ENCODE measurements at regions not wholly inside any gene's neighbourhood (a gene's known extent, or its start where the extent isn't known, plus 50 kb on each side); places are given as distances from the start of the nearest gene placed in this dataset.
"Not testable (repeated sequence)": the region's sequence is repeated elsewhere in the genome, so short reads cannot be mapped to it uniquely, and the experiment has no call there.

DNA sequence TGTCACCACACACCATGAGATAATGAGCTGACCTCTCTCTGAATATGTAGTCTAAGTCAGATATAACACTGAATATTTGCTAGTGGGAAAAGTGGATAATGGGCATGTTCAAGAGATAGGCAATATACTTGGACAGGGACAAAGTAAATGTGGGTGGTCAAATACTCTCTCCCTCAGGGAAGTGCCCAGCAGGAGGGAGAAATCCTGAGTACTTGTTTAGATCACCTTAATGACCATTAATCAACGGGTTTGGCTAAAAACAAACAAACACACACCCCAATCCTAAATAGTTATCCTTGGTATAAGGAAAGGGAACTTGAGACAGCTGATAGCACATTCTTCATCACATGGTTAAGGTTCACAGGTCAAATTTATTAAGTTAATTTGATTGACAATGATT, 933.5 kb downstream of the C4orf33 start:
- ChIA-PET POLR2A (no interaction called here), CTCF (no interaction called here)
- Histone ChIP-seq H3K4me1 (ENCODE audit: control insufficient read depth in 2 of 2, insufficient read depth in 2 of 2, low read length in 2 of 2) (peaks cover 0 to 4% of the 10 kb centered on the region in 2 donors), H3K4me3 (ENCODE audit: control extremely low read depth in 1 of 5, extremely low read depth in 1 of 5, insufficient read depth in 1 of 5, low read depth in 2 of 5, low read length in 4 of 5) (no peak overlapping the region), H2AFZ (ENCODE audit: insufficient read depth, low read depth, low read length, poor library complexity, severe bottlenecking) (no peak overlapping the region), H4K20me1 (ENCODE audit: control insufficient read depth, insufficient read depth, low read length, poor library complexity, severe bottlenecking) (no peaks in the 10 kb centered on the region), H3K9me3 (ENCODE audit: control extremely low read depth in 1 of 3, control insufficient read depth in 2 of 3, insufficient read depth in 1 of 3, low read length in 2 of 3) (no peaks in the 10 kb centered on the region), H3K4me2 (replicated peaks; ENCODE audit: low read depth, low read length, poor library complexity, severe bottlenecking) (no peak overlapping the region), H3K79me2 (ENCODE audit: control insufficient read depth, insufficient read depth, low read length) (no peaks in the 10 kb centered on the region), H3K9ac (ENCODE audit: low read length) (no peak overlapping the region), H3K36me3 (replicated peaks in 1 of 2; ENCODE audit: control extremely low read depth in 1 of 2, control insufficient read depth in 1 of 2, extremely low read depth in 1 of 2, insufficient read depth in 2 of 2, low read length in 1 of 2) (no peaks in the 10 kb centered on the region), H3K27ac (ENCODE audit: low read length in 2 of 2) (no peak overlapping the region), H3K27me3 (replicated peaks in 1 of 4; ENCODE audit: control extremely low read depth in 1 of 4, control insufficient read depth in 3 of 4, insufficient read depth in 4 of 4, low read length in 3 of 4) (no peaks in the 10 kb centered on the region)
- intact Hi-C loops (cut with micrococcal nuclease) = no loop called here
- peaks cover 1% of the 10 kb centered on the region for H3K9me3 Mint-ChIP-seq (ENCODE audit: insufficient read depth)
- ATAC-seq (ENCODE audit: low read depth) (no peak), DNase-seq (no peak)
- no peak for TF ChIP-seq EZH2 (IDR thresholded peaks at IDR 0.05; ENCODE audit: borderline replicate concordance, insufficient read depth, low read depth, low read length, poor library complexity, severe bottlenecking)
- TF ChIP-seq, protein P1, sequence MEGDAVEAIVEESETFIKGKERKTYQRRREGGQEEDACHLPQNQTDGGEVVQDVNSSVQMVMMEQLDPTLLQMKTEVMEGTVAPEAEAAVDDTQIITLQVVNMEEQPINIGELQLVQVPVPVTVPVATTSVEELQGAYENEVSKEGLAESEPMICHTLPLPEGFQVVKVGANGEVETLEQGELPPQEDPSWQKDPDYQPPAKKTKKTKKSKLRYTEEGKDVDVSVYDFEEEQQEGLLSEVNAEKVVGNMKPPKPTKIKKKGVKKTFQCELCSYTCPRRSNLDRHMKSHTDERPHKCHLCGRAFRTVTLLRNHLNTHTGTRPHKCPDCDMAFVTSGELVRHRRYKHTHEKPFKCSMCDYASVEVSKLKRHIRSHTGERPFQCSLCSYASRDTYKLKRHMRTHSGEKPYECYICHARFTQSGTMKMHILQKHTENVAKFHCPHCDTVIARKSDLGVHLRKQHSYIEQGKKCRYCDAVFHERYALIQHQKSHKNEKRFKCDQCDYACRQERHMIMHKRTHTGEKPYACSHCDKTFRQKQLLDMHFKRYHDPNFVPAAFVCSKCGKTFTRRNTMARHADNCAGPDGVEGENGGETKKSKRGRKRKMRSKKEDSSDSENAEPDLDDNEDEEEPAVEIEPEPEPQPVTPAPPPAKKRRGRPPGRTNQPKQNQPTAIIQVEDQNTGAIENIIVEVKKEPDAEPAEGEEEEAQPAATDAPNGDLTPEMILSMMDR (IDR thresholded peaks at IDR 0.05) = no peak
- no peak overlapping the region for H3K4me3 Mint-ChIP-seq
- H3K27ac Mint-ChIP-seq = no peak overlapping the region
- no CpG with 5 or more reads among the region's 1 CpG for WGBS (ENCODE audit: insufficient coverage)
- no peaks in the 10 kb centered on the region for H3K27me3 Mint-ChIP-seq
- H3K4me1 Mint-ChIP-seq = peaks cover 3% of the 10 kb centered on the region

DNA sequence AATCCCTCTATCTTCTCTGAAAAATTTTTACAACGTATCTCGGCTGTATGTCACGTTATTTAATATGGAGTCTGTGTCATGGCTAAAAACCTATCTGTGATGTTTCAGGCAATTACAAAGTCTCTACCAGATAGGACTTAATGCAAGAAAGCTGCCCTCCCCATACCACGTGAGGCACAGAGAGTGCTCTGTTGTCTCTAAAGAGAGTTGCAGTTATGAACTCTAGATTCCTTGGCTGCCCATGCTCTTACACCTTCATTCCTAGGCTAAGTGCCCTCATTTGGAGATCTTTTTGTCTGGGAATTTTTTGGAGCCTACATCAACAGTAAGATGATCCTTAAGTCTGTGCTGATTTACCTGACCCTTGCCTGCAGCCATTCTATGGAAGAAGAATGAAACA, 935.9 kb downstream of the C4orf33 start:
- TF ChIP-seq, protein P1 (IDR thresholded peaks at IDR 0.05) = no peak
- no peak for TF ChIP-seq EZH2 (IDR thresholded peaks at IDR 0.05; ENCODE audit: borderline replicate concordance, insufficient read depth, low read depth, low read length, poor library complexity, severe bottlenecking)
- H3K4me3 ChIP-seq (ENCODE audit: control extremely low read depth in 1 of 5, extremely low read depth in 1 of 5, insufficient read depth in 1 of 5, low read depth in 2 of 5, low read length in 4 of 5) = no peak overlapping the region
- intact Hi-C loops (cut with micrococcal nuclease) = no loop called here
- H3K9me3 ChIP-seq (ENCODE audit: control extremely low read depth in 1 of 3, control insufficient read depth in 2 of 3, insufficient read depth in 1 of 3, low read length in 2 of 3) = no peaks in the 10 kb centered on the region
- no peaks in the 10 kb centered on the region for H3K79me2 ChIP-seq (ENCODE audit: control insufficient read depth, insufficient read depth, low read length)
- Mint-ChIP-seq H3K27me3 (no peaks in the 10 kb centered on the region), H3K4me1 (peaks cover 3% of the 10 kb centered on the region), H3K9me3 (ENCODE audit: insufficient read depth) (no peaks in the 10 kb centered on the region), H3K27ac (no peak overlapping the region), H3K4me3 (no peak overlapping the region)
- peaks cover 0 to 4% of the 10 kb centered on the region in 2 donors for H3K4me1 ChIP-seq (ENCODE audit: control insufficient read depth in 2 of 2, insufficient read depth in 2 of 2, low read length in 2 of 2)
- H3K36me3 ChIP-seq (replicated peaks in 1 of 2; ENCODE audit: control extremely low read depth in 1 of 2, control insufficient read depth in 1 of 2, extremely low read depth in 1 of 2, insufficient read depth in 2 of 2, low read length in 1 of 2) = no peaks in the 10 kb centered on the region
- no peaks in the 10 kb centered on the region for H4K20me1 ChIP-seq (ENCODE audit: control insufficient read depth, insufficient read depth, low read length, poor library complexity, severe bottlenecking)
- no peak overlapping the region for H3K9ac ChIP-seq (ENCODE audit: low read length)
- no peaks in the 10 kb centered on the region for H3K27me3 ChIP-seq (replicated peaks in 1 of 4; ENCODE audit: control extremely low read depth in 1 of 4, control insufficient read depth in 3 of 4, insufficient read depth in 4 of 4, low read length in 3 of 4)
- H3K27ac ChIP-seq (ENCODE audit: low read length in 2 of 2) = no peak overlapping the region
- no CpG with 5 or more reads among the region's 4 CpGs for WGBS (ENCODE audit: insufficient coverage)
- H3K4me2 ChIP-seq (replicated peaks; ENCODE audit: low read depth, low read length, poor library complexity, severe bottlenecking) = no peak overlapping the region
- DNase-seq = no peak
- ChIA-PET POLR2A (no interaction called here), CTCF (no interaction called here)
- ATAC-seq (ENCODE audit: low read depth) = no peak
- no peak overlapping the region for H2AFZ ChIP-seq (ENCODE audit: insufficient read depth, low read depth, low read length, poor library complexity, severe bottlenecking)

DNA sequence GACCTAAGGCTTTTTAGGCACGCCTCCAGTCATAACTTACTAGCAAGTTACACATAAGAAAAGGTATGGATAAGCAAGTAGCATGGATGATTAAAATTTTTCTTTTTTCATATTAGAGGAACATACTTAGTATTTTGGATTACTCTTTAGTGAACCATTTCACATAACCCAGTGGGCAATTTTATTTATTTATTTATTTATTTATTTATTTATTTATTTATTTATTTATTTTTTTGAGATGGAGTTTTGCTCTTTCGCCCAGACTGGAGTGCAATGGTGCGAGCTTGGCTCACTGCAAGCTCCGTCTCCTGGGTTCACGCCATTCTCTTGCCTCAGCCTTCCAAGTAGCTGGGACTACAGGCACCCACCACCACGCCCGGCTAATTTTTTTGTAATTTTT, 937.7 kb downstream of the C4orf33 start:
- CTCF ChIA-PET; H3K4me1 ChIP-seq (ENCODE audit: control insufficient read depth in 2 of 2, insufficient read depth in 2 of 2, low read length in 2 of 2); POLR2A ChIA-PET: not testable (repeated sequence)

More for the DNA sequence above, 937.7 kb downstream of the C4orf33 start:
- H4K20me1 ChIP-seq (ENCODE audit: control insufficient read depth, insufficient read depth, low read length, poor library complexity, severe bottlenecking); H3K27me3 ChIP-seq (replicated peaks in 1 of 4; ENCODE audit: control extremely low read depth in 1 of 4, control insufficient read depth in 3 of 4, insufficient read depth in 4 of 4, low read length in 3 of 4); H3K79me2 ChIP-seq (ENCODE audit: control insufficient read depth, insufficient read depth, low read length); H2AFZ ChIP-seq (ENCODE audit: insufficient read depth, low read depth, low read length, poor library complexity, severe bottlenecking); H3K36me3 ChIP-seq (replicated peaks in 1 of 2; ENCODE audit: control extremely low read depth in 1 of 2, control insufficient read depth in 1 of 2, extremely low read depth in 1 of 2, insufficient read depth in 2 of 2, low read length in 1 of 2); H3K4me3 ChIP-seq (ENCODE audit: control extremely low read depth in 1 of 5, extremely low read depth in 1 of 5, insufficient read depth in 1 of 5, low read depth in 2 of 5, low read length in 4 of 5); DNase-seq; H3K9me3 ChIP-seq (ENCODE audit: control extremely low read depth in 1 of 3, control insufficient read depth in 2 of 3, insufficient read depth in 1 of 3, low read length in 2 of 3); H3K27me3 Mint-ChIP-seq; H3K9me3 Mint-ChIP-seq (ENCODE audit: insufficient read depth); H3K27ac ChIP-seq (ENCODE audit: low read length in 2 of 2); H3K4me2 ChIP-seq (replicated peaks; ENCODE audit: low read depth, low read length, poor library complexity, severe bottlenecking); ATAC-seq (ENCODE audit: low read depth); H3K4me1 Mint-ChIP-seq; H3K4me3 Mint-ChIP-seq; intact Hi-C loops (cut with micrococcal nuclease); H3K27ac Mint-ChIP-seq; H3K9ac ChIP-seq (ENCODE audit: low read length): not testable (repeated sequence)
- 90% methylated on average over 2 of the region's 7 CpGs for WGBS (ENCODE audit: insufficient coverage)

Measured in B cell (primary cell).